ENCODE measurements at regions not wholly inside any gene's neighbourhood (a gene's known extent, or its start where the extent isn't known, plus 50 kb on each side); places are given as distances from the start of the nearest gene placed in this dataset.

DNA sequence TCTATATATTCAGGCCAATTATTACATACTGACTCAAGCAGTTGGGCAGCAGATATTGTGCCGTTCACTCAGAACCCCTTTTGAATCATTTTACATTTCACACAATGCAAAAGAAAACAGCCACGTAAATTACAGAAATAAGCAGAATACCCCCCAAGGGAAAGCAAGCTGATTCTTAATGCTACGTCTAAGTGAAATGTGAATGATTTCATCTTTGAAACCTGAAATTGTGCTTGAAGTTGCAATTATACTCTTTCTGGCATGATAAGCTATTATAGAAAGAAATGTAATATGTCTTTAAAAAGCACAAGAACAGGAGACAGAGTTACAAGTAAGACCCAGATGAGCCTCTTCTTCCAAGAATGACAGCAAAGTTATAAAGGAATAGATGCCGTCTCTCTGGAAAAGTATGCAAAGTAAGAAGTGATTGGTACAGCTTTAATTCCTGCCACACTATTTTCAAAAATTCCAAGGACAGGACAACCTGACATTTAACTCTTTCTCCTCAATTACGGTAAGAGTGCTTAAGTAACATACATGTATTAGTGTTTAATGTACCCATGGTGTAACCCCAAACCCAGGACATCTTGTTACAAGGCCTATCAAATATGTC lies 891.5 kb upstream of the ADGRL2 start:
- TF ChIP-seq, protein P1, sequence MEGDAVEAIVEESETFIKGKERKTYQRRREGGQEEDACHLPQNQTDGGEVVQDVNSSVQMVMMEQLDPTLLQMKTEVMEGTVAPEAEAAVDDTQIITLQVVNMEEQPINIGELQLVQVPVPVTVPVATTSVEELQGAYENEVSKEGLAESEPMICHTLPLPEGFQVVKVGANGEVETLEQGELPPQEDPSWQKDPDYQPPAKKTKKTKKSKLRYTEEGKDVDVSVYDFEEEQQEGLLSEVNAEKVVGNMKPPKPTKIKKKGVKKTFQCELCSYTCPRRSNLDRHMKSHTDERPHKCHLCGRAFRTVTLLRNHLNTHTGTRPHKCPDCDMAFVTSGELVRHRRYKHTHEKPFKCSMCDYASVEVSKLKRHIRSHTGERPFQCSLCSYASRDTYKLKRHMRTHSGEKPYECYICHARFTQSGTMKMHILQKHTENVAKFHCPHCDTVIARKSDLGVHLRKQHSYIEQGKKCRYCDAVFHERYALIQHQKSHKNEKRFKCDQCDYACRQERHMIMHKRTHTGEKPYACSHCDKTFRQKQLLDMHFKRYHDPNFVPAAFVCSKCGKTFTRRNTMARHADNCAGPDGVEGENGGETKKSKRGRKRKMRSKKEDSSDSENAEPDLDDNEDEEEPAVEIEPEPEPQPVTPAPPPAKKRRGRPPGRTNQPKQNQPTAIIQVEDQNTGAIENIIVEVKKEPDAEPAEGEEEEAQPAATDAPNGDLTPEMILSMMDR (IDR thresholded peaks at IDR 0.05) = no peak
- TF ChIP-seq POLR2A (IDR thresholded peaks at IDR 0.05) = no peak

Measured in adrenal gland (tissue), 5 donors.